SW480 (cell line): ENCODE measurements at regions not wholly inside any gene's neighbourhood (a gene's known extent, or its start where the extent isn't known, plus 50 kb on each side); places are given as distances from the start of the nearest gene placed in this dataset.

ENCODE experiments used
- DNase-seq: peaks from one replicate; pipeline ENCODE4 v3.0.0-alpha.2; 2016; ENCODE audit warnings: low spot score

DNA sequence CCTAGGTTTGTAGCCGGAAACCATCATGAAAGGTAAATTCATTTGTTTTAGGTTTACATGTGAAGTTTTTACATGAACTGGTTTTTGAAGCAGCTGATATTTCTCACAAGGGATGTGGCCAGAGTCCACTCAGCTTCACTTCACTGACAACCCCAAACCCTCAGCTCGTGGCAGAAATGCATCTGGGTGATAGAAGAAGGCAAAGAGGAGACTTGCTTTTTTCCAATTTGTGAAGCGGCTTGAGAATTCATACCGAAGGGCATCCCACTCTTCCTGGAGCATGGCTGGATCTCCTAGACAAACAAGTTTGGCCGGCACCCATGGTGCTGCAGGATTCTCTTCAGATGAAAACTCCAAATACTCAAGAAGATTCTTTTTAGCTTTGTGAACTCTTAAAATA is 392.8 kb upstream of the CNR1 start:
- DNase-seq: no peak

DNA sequence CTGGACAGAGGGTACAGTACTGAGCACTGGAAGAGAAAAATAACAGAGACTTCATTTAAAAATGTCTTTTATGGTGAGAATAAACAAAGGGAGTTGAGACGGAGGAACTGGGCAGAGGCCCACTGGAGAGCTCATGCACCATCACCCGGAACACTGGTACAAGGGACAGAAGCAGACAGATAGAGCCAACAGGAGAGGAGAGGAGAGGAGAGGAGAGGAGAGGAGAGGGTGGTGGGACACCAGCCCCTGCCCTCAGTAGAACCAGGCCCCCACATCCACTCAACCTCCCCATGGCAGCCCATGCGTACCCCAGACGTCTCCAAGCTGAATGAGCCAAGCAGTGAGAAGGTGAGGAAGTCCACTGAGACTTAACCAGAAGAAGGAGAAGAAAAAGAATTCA is 390.5 kb upstream of the CNR1 start:
- DNase-seq: no peak

GRCh38 chr6:88548891-88549505 is 382.9 kb upstream of the CNR1 start:
- no peak for DNase-seq

- DNase-seq: peak; percentile 1
Observed at GRCh38 chr6:88547768-88548167, 381.6 kb upstream of the CNR1 start.

DNA sequence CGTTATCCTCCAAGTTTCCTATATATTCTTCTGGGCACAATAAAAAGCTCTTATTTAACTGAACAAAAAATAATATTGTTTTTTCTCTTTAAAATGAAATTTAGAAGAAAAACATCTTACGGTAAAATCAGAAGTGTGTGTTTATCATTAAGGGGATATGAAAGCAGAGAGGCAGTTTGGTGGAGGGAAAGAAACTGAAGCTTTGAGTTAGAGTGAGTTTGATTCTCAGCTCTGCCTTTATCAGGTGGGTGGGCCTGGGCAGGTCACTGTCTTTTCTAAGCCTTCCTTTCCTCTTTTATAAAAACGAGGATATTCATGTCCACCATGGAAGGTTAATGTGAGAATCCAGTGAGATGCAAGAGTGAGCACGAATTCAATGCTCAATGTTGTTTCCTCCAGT is 379.8 kb upstream of the CNR1 start:
- no peak for DNase-seq

DNA sequence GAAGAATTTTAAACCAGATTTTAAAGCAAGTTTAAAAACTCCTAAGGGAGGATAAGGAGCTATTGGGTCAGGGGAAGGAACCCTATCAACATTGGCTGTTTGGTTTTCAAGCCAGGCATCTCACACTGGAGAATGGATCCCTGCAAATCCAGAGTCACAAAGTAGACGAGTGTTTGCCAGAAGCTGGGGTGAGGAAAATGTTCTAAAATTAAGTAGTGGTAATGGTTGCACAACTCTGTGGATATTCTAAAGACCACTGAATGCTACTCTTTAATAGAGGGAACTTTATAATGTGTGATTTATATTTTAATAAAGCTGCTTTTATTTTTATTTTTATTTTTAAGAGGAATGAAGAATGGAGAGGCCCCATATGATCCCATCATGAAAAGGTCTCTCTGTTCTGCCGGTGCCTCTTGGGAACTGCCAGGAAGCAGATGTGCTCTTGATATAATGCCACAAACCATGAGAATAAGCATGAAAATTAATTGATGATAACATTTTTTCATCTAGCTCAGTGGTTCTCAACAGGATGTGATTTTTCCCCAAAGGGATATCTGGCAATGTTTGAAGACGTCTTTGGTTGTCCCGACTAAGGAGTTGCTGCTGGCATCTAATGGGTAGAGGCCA is 379.0 kb upstream of the CNR1 start:
- no peak for DNase-seq

- DNase-seq: no peak
Observed at GRCh38 chr6:88539295-88539764, 373.2 kb upstream of the CNR1 start.

- no peak for DNase-seq
Observed at GRCh38 chr6:88538840-88539239, 372.7 kb upstream of the CNR1 start.

- DNase-seq: no peak
Observed at GRCh38 chr6:88538130-88538706, 372.1 kb upstream of the CNR1 start.

GRCh38 chr6:88536071-88536625 is 370.0 kb upstream of the CNR1 start:
- DNase-seq: no peak

DNA sequence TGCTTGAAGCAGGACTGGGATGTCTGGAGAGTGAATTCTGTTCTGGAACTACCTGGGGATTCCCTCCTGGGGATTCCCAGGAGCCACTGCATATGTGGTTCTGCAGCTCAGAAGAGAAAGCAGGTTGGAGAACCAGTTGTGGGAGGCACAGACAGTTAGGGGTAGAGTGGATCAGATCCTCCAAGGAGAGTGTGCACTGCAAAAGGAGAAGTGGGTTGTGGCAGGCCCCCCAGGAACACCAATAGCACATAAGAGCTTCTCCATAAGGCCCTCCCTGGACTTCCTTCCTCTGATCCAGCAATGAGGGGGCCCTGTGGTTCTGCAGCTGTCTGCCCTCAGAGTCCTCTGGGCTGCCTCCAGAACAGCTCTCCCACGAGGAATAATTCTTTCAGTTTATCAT is 369.2 kb upstream of the CNR1 start:
- no peak for DNase-seq

GRCh38 chr6:88532241-88532860 is 366.2 kb upstream of the CNR1 start:
- DNase-seq: no peak

GRCh38 chr6:88529726-88530125 is 363.6 kb upstream of the CNR1 start:
- DNase-seq: no peak

GRCh38 chr6:88520445-88520844 is 354.3 kb upstream of the CNR1 start:
- DNase-seq: no peak

GRCh38 chr6:88520017-88520338 is 353.8 kb upstream of the CNR1 start:
- DNase-seq: no peak

GRCh38 chr6:88519301-88520016 is 353.3 kb upstream of the CNR1 start:
- DNase-seq: no peak

DNA sequence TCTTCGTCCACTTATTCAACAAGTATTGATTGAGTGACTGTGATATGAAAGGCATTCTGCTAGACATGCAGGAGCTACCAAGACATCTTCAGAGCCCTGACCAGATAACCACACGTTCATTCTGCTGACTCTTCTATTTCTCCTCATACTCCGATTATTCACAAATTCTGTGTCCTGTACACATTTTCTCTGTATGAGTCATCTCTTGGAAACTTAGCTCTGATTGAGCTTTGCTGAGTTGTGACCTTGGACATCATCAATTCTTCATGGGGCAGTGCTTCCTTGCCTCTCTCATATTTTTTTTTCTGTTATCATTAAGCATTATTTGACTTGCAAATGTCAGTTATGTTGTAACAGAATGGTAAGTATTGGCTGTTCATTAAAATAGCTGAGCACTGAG is 351.6 kb upstream of the CNR1 start:
- no peak for DNase-seq

DNA sequence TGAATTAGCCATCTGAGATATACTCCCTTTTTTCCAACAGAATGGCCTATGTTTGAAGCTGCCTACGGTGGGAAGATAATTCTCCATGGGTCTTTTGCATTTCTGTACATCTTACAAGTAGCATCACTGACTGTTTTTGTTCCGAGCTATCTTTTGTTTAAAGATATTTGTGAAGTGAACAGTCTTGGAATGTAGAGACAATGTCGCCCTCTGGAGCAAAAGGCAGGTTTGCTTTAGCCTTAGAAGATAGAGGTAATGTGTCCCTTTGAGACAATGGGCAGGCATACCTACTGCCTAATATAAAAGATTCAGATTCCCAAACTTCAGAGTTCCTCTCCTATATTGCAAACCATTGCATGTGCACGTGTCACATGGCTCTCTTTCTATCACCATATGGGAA is 347.8 kb upstream of the CNR1 start:
- no peak for DNase-seq

GRCh38 chr6:88513471-88513870 is 347.3 kb upstream of the CNR1 start:
- DNase-seq: no peak

- DNase-seq: no peak
Observed at GRCh38 chr6:88512951-88513350, 346.8 kb upstream of the CNR1 start.

- no peak for DNase-seq
Observed at GRCh38 chr6:88502391-88502790, 336.2 kb upstream of the CNR1 start.
